HCT116 (cell line): ENCODE measurements at regions not wholly inside any gene's neighbourhood (a gene's known extent, or its start where the extent isn't known, plus 50 kb on each side); places are given as distances from the start of the nearest gene placed in this dataset.

Source experiments
- ATAC-seq: fragments of 200-7000 bp; cut with Tn5 transposase; 2 replicates; pipeline ENCODE4 v1.9.1; 2020; ENCODE audit warnings: mild to moderate bottlenecking, moderate library complexity
- BruUV-seq: library from RNA; stranded (reverse); fragments of 400-500 nt; replicated peaks from 2 replicates; lab custom pipeline; 2021; lab: Mats Ljungman, UMichigan
- CTCF ChIA-PET: fragments of 300-600 bp; sonication (Branson Sonifier 250); formaldehyde crosslinking; loops from one replicate; lab custom pipeline; 2021; ENCODE audit warnings: antibody characterized with exemption; lab: Charles Lee
- POLR2A ChIA-PET: fragments of 300-600, 350-600 bp; sonication (Branson Sonifier 250); formaldehyde crosslinking; loops from one replicate; lab custom pipeline; 2021; ENCODE audit warnings: antibody characterized with exemption; lab: Charles Lee
- RAD21 ChIA-PET, 2 experiments: fragments of 300-600 bp; sonication (Branson Sonifier 250); formaldehyde crosslinking; loops; one replicate each; lab custom pipeline; 2023; ENCODE audit warnings: low total read pairs in 2 of 2; ENCODE audit not compliant: uncharacterized antibody in 2 of 2, unreplicated experiment in 2 of 2, low non-redundant PET in 1 of 2; lab: Charles Lee
- DNase-seq: peaks from one replicate; pipeline ENCODE4 v3.0.0-alpha.2; 2010; ENCODE audit warnings: low read depth, low spot score
- H2AFZ ChIP-seq: fragments of 200-600 bp; shearing (Covaris generic), sonication (generic); 2 replicates; pipeline ENCODE4 v1.6.1; 2017; ENCODE audit warnings: low read depth, mixed run types, mixed read lengths, antibody characterized with exemption, low read length; ENCODE audit not compliant: poor library complexity, severe bottlenecking
- H3K27ac ChIP-seq: 2 replicates; pipeline ENCODE4 v1.5.1; 2012; ENCODE audit warnings: low read depth, low read length
- H3K27me3 ChIP-seq: fragments of 200-600 bp; sonication (generic); 2 replicates; pipeline ENCODE4 v1.6.1; 2016; ENCODE audit warnings: mixed run types, low read length, mixed read lengths; ENCODE audit not compliant: insufficient read depth
- H3K36me3 ChIP-seq, 2 experiments: fragments of 200-500 bp in 1 of 2; fragments of 200-600 bp in 1 of 2; sonication (Bioruptor generic) in 1 of 2; sonication (generic) in 1 of 2; 2 replicates each; pipeline versions ENCODE4 v1.5.1 to v1.6.1; 2014 to 2016; ENCODE audit warnings: low read length in 2 of 2, inconsistent platforms in 1 of 2, mixed read lengths in 1 of 2, mixed run types in 1 of 2; ENCODE audit not compliant: insufficient read depth in 2 of 2, control insufficient read depth in 1 of 2
- H3K4me1 ChIP-seq, 2 experiments: fragments of 200-600 bp in 1 of 2; sonication (generic) in 1 of 2; 2 replicates each; pipeline versions ENCODE4 v1.5.1 to v1.6.1; 2012 to 2017; ENCODE audit warnings: low read length in 2 of 2, inconsistent platforms in 1 of 2, mild to moderate bottlenecking in 1 of 2, mixed read lengths in 1 of 2, mixed run types in 1 of 2, moderate library complexity in 1 of 2; ENCODE audit not compliant: insufficient read depth in 2 of 2, control insufficient read depth in 1 of 2
- H3K4me2 ChIP-seq: fragments of 200-600 bp; sonication (generic); 2 replicates; pipeline ENCODE4 v1.6.1; 2017; ENCODE audit warnings: mixed run types, low read length, mixed read lengths
- H3K4me3 ChIP-seq, 2 experiments: fragments of 200-600 bp in 1 of 2; sonication (generic) in 1 of 2; replicated peaks in 1 of 2; 2 replicates each; pipeline ENCODE4 v1.5.1; 2011 to 2016; ENCODE audit warnings: low read length in 2 of 2, control low read depth in 1 of 2, low read depth in 1 of 2, mild to moderate bottlenecking in 1 of 2, mixed read lengths in 1 of 2, mixed run types in 1 of 2
- H3K79me2 ChIP-seq: fragments of 200-600 bp; sonication (generic); 2 replicates; pipeline ENCODE4 v1.6.1; 2017; ENCODE audit warnings: mild to moderate bottlenecking, mixed run types, low read length, moderate library complexity, mixed read lengths; ENCODE audit not compliant: insufficient read depth
- H3K9ac ChIP-seq: fragments of 200-600 bp; sonication (generic); 2 replicates; pipeline ENCODE4 v1.6.1; 2016; ENCODE audit warnings: low read length, mixed read lengths
- H3K9me2 ChIP-seq: fragments of 200-600 bp; sonication (generic), shearing (Covaris generic); 2 replicates; pipeline ENCODE4 v1.6.1; 2017; ENCODE audit warnings: mixed run types, mild to moderate bottlenecking, moderate library complexity; ENCODE audit not compliant: insufficient read depth
- H3K9me3 ChIP-seq, 2 experiments: fragments of 200-500 bp in 1 of 2; fragments of 200-600 bp in 1 of 2; sonication (Bioruptor generic) in 1 of 2; sonication (generic) in 1 of 2; 2 replicates each; pipeline ENCODE4 v1.6.1; 2014 to 2017; ENCODE audit warnings: low read length in 2 of 2, mixed read lengths in 2 of 2, inconsistent platforms in 1 of 2, low read depth in 1 of 2, mild to moderate bottlenecking in 1 of 2, mixed run types in 1 of 2, moderate library complexity in 1 of 2; ENCODE audit not compliant: control insufficient read depth in 1 of 2, insufficient read depth in 1 of 2
- H4K20me1 ChIP-seq: fragments of 200-600 bp; sonication (generic), shearing (Covaris generic); 2 replicates; pipeline ENCODE4 v1.6.1; 2017; ENCODE audit warnings: mixed run types, mild to moderate bottlenecking, moderate library complexity; ENCODE audit not compliant: insufficient read depth
- ATF3 ChIP-seq: IDR thresholded peaks from 2 replicates; pipeline ENCODE4 v1.6.1; 2012
- CBX3 ChIP-seq: IDR thresholded peaks from 2 replicates; pipeline ENCODE4 v1.6.1; 2012; ENCODE audit warnings: low read depth
- CEBPB ChIP-seq: IDR thresholded peaks from 2 replicates; pipeline ENCODE4 v1.6.1; 2012; ENCODE audit warnings: low read depth
- EGR1 ChIP-seq: IDR thresholded peaks from 2 replicates; pipeline ENCODE4 v1.6.1; 2012; ENCODE audit warnings: low read depth
- ELF1 ChIP-seq: IDR thresholded peaks from 2 replicates; pipeline ENCODE4 v1.6.1; 2012; ENCODE audit warnings: low read depth, borderline replicate concordance
- EZH2 ChIP-seq: fragments of 200-600 bp; sonication (generic); IDR thresholded peaks from 2 replicates; pipeline ENCODE4 v1.6.1; 2017; ENCODE audit warnings: antibody characterized with exemption, mixed run types
- FOSL1 ChIP-seq: IDR thresholded peaks from 2 replicates; pipeline ENCODE4 v1.6.1; 2012; ENCODE audit warnings: low read depth
- MAX ChIP-seq: IDR thresholded peaks from 2 replicates; pipeline ENCODE4 v1.6.1; 2012
- POLR2A ChIP-seq: IDR thresholded peaks from 2 replicates; pipeline ENCODE4 v1.7.0; 2011; ENCODE audit warnings: borderline replicate concordance; ENCODE audit not compliant: insufficient read depth, insufficient read length; ENCODE audit errors: extremely low read depth
- POLR2AphosphoS5 ChIP-seq: IDR thresholded peaks from 2 replicates; pipeline ENCODE4 v1.6.1; 2011; ENCODE audit warnings: mild to moderate bottlenecking, low read depth, low read length, moderate library complexity
- REST ChIP-seq: IDR thresholded peaks from 2 replicates; pipeline ENCODE4 v1.6.1; 2012; ENCODE audit warnings: low read depth
- SIN3A ChIP-seq: IDR thresholded peaks from 2 replicates; pipeline ENCODE4 v1.6.1; 2012; ENCODE audit warnings: low read depth
- SRF ChIP-seq: IDR thresholded peaks from 2 replicates; pipeline ENCODE4 v1.6.1; 2012; ENCODE audit warnings: low read depth
- TCF7L2 ChIP-seq: IDR thresholded peaks from 2 replicates; pipeline ENCODE4 v1.7.0; 2011; ENCODE audit warnings: borderline replicate concordance, inconsistent platforms; ENCODE audit not compliant: insufficient read depth, insufficient read length; ENCODE audit errors: extremely low read depth
- YY1 ChIP-seq: IDR thresholded peaks from 2 replicates; pipeline ENCODE4 v1.6.1; 2011; ENCODE audit warnings: low read length, low read depth, moderate library complexity, mild to moderate bottlenecking; ENCODE audit not compliant: insufficient replicate concordance; ENCODE audit errors: extremely low read depth
- ZBTB33 ChIP-seq: IDR thresholded peaks from 2 replicates; pipeline ENCODE4 v1.6.1; 2011; ENCODE audit warnings: mild to moderate bottlenecking, low read length, moderate library complexity; ENCODE audit not compliant: insufficient replicate concordance; ENCODE audit errors: extremely low read depth
- ZFX ChIP-seq: fragments of 450-650 bp; IDR thresholded peaks from 2 replicates; pipeline ENCODE4 v1.6.1; 2017
- intact Hi-C: fragments of 100-400 bp; cut with micrococcal nuclease; formaldehyde crosslinking; loops from 2 replicates; pipeline ENCODE4 v1.10.0; 2022

- ATAC-seq (no peak), DNase-seq (no peak)
- no peak overlapping the region for H3K9ac ChIP-seq
- H2AFZ ChIP-seq = no peak overlapping the region
- RAD21 ChIA-PET = no interaction called here
- no peaks in the 10 kb centered on the region for H3K79me2 ChIP-seq
- H3K4me3 ChIP-seq = no peak overlapping the region
- no peaks in the 10 kb centered on the region for H3K9me3 ChIP-seq
- POLR2A ChIA-PET = no interaction called here
- H3K9me2 ChIP-seq = no peaks in the 10 kb centered on the region
- TF ChIP-seq POLR2A (no peak), ZBTB33 (no peak), POLR2AphosphoS5 (no peak), TCF7L2 (no peak), EZH2 (no peak), YY1 (no peak), REST (no peak), CEBPB (no peak), ZFX (no peak), SIN3A (no peak), SRF (no peak), FOSL1 (no peak), CBX3 (no peak), MAX (no peak), EGR1 (no peak), ELF1 (no peak), ATF3 (no peak)
- TF ChIP-seq, all 23 proteins: peak for 0
- CTCF ChIA-PET = no interaction called here
- intact Hi-C loops = no loop called here
- Histone ChIP-seq H3K27me3 (no peaks in the 10 kb centered on the region), H3K27ac (no peak overlapping the region), H4K20me1 (no peaks in the 10 kb centered on the region), H3K36me3 (no peaks in the 10 kb centered on the region), H3K4me1 (no peaks in the 10 kb centered on the region), H3K4me2 (no peak overlapping the region)
- BruUV-seq = no TSS peak
These were observed 126.9 kb upstream of the ATP1A1 start for GRCh38 chr1:116246174-116246573.
